Right hindlimb (tissue), 1 donor: ENCODE measurements at regions not wholly inside any gene's neighbourhood (a gene's known extent, or its start where the extent isn't known, plus 50 kb on each side); places are given as distances from the start of the nearest gene placed in this dataset.
A peak's percentile ranks its signal among the peaks of the same experiment; 100 is the strongest.

Experiments used
- DNase-seq: peaks from one replicate; pipeline ENCODE4 v3.0.0-alpha.2; 2018

- DNase-seq, result no peak
These were observed 468.9 kb upstream of the HNRNPA3 start for GRCh38 chr2:176743671-176744070.

- DNase-seq, result no peak
These were observed 468.4 kb upstream of the HNRNPA3 start for GRCh38 chr2:176744146-176744545.

- no peak for DNase-seq
These were observed 466.9 kb upstream of the HNRNPA3 start for GRCh38 chr2:176745543-176746200.

- DNase-seq, result no peak
These were observed 466.2 kb upstream of the HNRNPA3 start for GRCh38 chr2:176746411-176746810.

- peak; percentile 49 for DNase-seq
These were observed 465.1 kb upstream of the HNRNPA3 start for GRCh38 chr2:176747506-176747905.

GRCh38 chr2:176747928-176748327, 464.7 kb upstream of the HNRNPA3 start:
- DNase-seq, result no peak

- DNase-seq, result no peak
These were observed 463.9 kb upstream of the HNRNPA3 start for GRCh38 chr2:176748662-176749061.

- DNase-seq, result no peak
These were observed 461.0 kb upstream of the HNRNPA3 start for GRCh38 chr2:176751314-176752227.

- no peak for DNase-seq
These were observed 460.3 kb upstream of the HNRNPA3 start for GRCh38 chr2:176752295-176752694.

GRCh38 chr2:176753205-176753604, 459.4 kb upstream of the HNRNPA3 start:
- DNase-seq, result no peak

GRCh38 chr2:176753752-176754474, 458.7 kb upstream of the HNRNPA3 start:
- no peak for DNase-seq

- DNase-seq, result no peak
These were observed 457.0 kb upstream of the HNRNPA3 start for GRCh38 chr2:176755537-176756135.

- no peak for DNase-seq
These were observed 454.2 kb upstream of the HNRNPA3 start for GRCh38 chr2:176758426-176758825.

- DNase-seq, result no peak
These were observed 452.2 kb upstream of the HNRNPA3 start for GRCh38 chr2:176760439-176760838.

GRCh38 chr2:176763130-176763529, 449.5 kb upstream of the HNRNPA3 start:
- DNase-seq, result no peak

GRCh38 chr2:176763851-176764404, 448.7 kb upstream of the HNRNPA3 start:
- DNase-seq, result no peak

- DNase-seq, result no peak
These were observed 447.7 kb upstream of the HNRNPA3 start for GRCh38 chr2:176764921-176765320.

GRCh38 chr2:176766005-176766404, 446.6 kb upstream of the HNRNPA3 start:
- no peak for DNase-seq

- no peak for DNase-seq
These were observed 444.4 kb upstream of the HNRNPA3 start for GRCh38 chr2:176768185-176768584.

- no peak for DNase-seq
These were observed 443.6 kb upstream of the HNRNPA3 start for GRCh38 chr2:176769021-176769420.

- no peak for DNase-seq
These were observed 442.9 kb upstream of the HNRNPA3 start for GRCh38 chr2:176769499-176770370.

- no peak for DNase-seq
These were observed 439.8 kb upstream of the HNRNPA3 start for GRCh38 chr2:176772816-176773215.
